NCI-H82 treated with DMSO at 0.1 percent for 48 hours (cell line): ENCODE measurements at regions not wholly inside any gene's neighbourhood (a gene's known extent, or its start where the extent isn't known, plus 50 kb on each side); places are given as distances from the start of the nearest gene placed in this dataset.
"Not testable (repeated sequence)": the region's sequence is repeated elsewhere in the genome, so short reads cannot be mapped to it uniquely, and the experiment has no call there.

Experiments
- DNase-seq: peaks from one replicate; lab custom pipeline; 2025; ENCODE audit not compliant: unreplicated experiment; lab: John Stamatoyannopoulos, UW

DNA sequence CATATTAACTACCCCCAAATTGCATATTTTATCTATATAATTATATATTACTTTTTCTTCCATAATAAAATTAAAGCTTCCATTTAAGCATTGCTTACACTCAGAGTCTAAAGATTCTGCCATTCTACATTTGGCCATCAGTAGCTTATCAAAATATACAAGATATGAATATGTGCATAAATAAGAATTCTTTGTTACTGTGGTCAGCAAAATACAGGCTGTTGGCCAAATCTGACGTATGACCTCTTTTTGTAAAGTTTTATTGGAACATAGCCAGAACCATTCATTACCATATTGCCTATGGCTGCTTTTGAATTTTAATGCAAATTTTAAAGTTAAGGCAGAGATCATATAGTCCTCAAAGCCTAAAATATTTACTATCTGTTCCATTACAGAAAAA, 643.9 kb upstream of the VRK2 start:
- no peak for DNase-seq

DNA sequence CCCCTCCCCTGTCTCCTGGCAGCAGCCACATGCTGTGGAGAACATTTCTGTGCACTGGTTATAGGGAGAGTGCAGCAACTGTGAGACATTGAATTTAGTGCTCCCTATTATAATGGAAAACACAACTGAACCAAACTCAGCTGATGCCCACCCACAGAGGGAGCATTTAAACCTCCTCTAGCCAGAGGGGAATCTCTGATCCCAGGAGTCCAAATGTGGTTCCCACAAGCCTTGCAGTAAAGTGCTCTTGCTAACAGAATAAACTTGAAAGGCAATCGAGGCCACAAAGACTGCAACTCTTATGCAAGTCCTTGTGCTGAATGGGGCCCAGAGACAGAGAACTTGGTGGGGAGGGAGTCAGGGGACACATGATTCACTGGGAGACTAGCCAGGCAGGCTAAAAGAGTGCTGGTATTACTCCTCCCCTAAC, 638.8 kb upstream of the VRK2 start:
- DNase-seq: no peak

DNA sequence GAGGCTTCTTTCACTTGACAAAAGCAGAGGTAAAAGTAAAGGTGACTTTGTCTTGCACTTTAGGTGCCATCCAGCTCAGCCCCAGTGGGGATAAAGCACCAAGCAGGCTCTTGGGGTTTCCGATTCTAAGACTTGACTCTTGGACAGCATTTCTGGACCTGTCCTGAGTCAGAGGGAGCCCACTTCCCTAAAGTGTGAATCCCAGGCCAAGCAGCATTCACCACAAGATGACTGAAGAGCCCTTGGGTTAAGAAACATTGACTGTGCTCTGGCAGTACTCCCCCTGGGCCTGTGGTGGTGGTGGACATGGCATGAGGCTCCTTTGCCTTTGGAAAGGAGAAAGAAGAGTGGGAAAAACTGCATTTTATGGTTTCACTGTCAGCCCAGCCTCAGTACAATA, 638.0 kb upstream of the VRK2 start:
- DNase-seq: no peak

DNA sequence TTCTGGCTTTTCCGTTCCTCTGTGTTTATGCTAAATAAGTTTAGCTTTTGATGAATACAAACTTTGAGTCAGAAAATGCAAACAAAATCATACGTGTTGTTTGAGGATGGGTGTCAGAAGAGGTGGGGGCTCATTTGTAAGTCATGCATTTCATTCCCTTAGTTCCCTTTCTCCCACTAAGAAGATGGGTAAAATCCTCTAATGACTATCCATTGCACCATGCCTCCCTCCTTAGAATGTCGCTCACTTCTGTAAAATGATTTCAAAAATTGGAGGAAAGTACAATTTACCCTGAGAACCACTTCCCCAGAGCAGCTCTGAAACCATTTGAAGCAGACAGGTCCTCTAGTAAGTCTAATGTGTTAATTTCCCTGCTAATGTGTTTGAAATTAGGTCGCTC, 629.6 kb upstream of the VRK2 start:
- no peak for DNase-seq

DNA sequence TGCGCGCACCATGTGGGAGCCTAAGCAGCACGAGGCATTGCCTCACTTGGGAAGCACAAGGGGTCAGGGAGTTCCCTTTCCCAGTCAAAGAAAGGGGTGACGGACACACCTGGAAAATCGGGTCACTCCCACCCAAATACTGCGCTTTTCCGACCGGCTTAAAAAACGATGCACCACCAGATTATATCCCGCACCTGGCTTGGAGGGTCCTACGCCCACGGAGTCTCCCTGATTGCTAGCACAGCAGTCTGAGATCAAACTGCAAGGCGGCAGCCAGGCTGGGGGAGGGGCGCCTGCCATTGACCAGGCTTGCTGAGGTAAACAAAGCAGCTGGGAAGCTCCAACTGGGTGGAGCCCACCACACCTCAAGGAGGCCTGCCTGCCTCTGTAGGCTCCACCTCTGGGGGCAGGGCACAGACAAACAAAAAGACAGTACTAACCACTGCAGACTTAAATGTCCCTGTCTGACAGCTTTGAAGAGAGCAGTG, 627.7 kb upstream of the VRK2 start:
- DNase-seq: not testable (repeated sequence)

DNA sequence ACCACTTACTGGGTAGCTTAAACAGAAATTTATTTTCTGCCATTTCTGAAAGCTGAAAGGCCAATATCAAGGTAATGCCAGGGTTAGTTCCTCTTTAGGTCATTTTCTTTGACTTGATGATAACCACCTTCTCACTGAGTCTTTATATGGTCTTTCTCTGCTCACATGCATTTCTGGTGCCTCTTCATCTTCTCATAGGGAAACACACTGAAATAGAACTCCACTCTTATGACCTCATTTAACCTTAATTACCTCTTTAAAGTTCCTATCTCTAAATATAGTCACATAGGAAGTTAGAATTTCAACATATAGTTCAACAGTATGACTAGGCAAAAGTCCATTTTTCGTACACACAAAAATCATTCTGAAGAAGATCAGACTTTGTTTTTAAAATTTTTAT, 616.8 kb upstream of the VRK2 start:
- DNase-seq: no peak

DNA sequence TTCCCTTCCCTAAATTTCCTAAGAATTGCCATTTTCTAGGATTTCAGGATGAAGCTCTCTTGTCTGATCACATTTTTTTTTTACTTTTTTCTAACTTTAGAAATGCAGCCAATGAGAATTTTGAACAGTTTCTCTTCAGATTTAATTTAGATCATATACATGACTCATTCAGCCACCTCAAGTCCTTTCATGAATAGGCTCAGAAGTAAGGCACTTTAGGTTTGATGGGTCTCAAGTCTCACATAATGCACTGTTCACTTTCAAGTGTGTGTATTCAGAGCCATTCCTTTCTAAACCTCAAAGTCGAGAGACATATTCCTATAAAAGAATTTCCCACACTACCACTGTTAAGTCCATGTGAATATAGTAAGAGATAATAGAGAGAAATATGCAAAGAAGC, 614.1 kb upstream of the VRK2 start:
- no peak for DNase-seq

DNA sequence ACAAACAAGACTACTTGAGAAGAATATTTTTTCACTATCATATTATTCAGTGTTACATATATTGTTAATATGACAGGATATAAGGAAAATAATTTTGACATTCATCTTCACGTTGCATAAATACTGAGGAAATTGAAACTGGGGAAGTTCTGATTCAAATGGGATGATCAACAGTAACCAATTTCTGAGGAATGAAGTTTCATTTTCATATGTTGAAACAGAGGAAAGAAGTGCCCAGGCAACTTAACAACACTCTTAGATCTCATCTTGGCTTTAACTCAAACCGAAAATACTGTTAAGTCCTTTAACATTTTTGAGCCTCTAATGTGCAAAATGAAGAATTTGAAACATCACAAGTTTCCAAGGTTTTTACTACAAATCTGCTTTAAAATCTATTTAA, 612.2 kb upstream of the VRK2 start:
- DNase-seq: no peak

DNA sequence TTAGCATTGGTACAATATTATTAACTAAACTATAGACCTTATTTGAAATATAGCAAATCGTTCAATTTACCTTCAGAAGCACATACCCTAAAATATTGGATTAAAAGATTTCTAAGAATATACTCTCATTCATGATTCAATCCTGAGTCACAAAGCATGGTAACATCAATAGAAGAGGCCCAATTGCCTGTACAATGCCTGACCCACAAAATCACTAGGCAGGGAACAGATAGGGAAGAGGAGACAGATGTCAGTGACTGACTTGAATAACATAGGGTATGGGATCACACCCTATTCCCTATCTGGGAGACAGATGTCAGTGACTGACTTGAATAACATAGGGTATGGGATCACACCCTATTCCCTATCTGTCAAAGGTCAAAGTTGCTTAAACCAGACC, 611.6 kb upstream of the VRK2 start:
- DNase-seq: no peak

DNA sequence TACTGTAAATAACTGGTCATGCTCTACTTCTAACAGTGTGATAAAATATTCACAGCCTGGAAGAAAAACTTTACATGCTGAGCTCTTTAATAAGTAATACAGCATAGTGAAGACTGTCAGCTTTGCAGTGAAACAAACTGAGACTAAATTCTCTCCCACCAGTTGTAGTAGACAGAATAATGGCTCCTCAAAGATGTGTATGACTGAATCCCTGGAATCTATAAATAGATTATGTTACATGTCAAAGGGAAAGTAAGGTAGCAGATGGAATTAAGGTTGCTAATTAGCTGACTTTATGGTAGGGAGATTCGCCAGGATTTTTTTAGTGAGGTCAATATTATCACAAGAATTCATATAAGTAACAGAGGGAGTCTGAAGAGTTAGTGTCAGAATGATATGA, 609.5 kb upstream of the VRK2 start:
- no peak for DNase-seq

DNA sequence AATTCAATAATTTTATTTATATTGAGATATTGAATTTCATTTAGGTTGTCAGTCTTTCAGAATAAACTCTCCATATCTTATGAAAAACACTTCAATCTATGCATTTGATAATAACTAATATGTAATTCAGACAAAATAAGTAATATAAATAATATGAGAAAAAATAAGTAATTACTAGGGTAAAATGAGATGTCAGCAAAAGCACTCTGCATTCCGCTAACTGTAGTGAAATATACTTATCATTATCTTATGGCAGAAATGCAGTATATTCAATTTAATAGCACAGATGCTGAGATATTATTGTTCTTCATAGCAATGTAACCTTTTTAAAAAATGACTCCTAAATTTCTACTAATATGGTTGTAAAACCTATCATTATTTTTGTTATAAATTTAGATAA, 606.2 kb upstream of the VRK2 start:
- DNase-seq: no peak

DNA sequence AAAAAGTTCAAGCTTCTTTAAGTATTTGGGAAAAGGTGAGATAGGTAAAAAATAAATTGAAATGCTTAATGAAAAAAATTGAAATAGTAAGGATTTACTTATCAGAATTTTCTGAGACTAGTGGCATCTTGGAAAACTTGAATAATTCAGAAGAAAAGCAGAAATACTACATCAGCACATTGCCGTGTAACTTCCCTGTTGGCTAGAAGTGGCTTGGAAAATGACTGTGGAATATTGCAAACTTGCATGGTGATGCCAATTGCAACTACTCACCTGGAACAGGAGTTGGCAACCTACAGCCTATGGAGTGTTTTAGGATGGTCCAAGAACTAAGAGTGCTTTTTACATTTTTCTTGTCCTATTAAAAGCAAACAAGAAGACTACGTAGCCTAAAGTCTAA, 603.5 kb upstream of the VRK2 start:
- DNase-seq: no peak

DNA sequence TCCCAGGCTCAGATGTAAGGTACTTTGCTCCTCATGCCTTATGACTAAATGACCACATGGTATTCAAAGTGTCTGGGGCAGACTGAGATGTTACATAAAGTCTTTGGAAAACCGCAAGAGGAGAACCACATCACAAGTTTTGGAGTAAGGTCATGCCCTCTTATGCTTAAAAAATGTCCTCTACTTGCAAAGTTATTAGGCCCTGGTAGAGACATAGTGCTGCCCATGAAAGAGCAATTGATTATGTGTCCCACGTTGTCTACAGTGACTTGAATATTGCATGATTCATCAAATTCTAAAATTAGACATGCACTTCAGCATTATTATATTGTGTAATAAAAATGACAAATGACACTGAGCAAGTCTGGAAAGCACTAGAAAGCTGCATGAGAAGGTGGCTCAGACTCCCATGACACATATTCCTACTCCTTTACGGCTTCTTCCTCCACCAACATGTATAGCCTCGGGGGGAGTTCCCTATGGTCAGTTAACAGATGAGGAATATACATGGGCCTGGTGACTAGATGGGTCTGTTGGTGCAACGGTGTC, 602.6 kb upstream of the VRK2 start:
- DNase-seq: no peak

DNA sequence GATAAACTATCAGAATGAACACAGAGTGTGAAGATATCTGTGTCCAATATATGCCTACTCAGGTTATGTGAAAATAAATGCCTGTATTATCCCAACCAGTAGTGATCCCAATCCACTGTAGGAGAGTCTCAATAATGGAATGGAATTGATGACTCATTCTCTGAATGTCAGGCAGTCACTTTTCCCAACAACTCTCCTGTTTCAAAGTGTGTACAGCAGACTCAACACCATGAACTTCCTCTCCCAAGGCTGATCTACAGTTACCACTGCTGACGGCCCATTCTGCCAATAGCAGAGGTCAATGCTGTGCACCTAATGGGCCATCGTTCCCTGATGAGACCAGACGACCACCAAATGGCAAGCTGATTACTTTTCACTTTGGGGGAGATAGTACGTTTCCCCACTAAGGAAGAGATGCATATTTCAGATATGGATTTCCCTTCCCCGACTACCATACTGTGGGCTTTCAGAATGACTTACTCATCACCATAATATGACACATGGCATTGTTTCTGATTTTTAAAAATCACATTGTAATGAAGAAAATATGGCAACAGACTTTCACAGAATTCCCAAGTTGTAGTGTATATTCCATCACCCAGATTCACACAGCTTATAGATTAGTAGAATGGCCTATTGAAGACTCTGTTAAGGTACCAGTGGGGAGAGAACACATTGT, 601.7 kb upstream of the VRK2 start:
- no peak for DNase-seq

DNA sequence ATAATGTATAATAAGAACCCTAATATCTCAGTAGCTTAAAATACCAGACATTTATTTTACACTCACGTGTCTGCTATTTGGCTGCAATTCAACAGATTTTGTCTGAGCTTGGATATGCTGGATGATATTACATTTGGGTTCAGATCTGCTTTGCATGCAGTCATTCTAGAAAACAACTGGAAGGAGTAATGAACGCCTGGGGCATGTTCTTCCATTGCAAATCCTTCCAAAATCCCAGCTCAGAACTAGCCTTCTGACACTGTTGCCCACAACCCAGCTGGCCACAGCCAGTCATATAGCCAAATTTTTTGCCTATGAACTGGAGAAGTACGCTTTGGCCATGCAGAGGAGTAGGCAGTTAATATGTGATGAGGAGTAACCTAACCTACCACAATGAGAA, 597.8 kb upstream of the VRK2 start:
- no peak for DNase-seq

DNA sequence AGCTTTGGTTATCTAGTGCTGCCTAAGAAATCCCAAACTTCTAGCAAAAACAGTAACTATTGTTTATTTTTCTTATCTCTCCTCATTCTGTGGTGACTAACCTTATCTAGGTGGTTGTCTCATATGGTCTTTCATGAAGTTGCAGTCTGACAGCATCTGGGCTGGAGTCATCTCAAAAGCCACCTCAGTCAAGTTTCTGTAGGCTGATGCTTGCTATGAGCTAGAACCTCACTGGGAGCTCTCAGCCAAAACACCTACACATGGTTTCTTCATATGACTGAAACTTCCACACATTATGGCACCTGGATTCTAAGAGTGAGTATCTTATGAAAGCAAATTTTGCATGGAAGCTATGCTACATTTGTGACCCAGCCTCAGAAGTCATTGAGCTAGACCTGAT, 596.4 kb upstream of the VRK2 start:
- no peak for DNase-seq

DNA sequence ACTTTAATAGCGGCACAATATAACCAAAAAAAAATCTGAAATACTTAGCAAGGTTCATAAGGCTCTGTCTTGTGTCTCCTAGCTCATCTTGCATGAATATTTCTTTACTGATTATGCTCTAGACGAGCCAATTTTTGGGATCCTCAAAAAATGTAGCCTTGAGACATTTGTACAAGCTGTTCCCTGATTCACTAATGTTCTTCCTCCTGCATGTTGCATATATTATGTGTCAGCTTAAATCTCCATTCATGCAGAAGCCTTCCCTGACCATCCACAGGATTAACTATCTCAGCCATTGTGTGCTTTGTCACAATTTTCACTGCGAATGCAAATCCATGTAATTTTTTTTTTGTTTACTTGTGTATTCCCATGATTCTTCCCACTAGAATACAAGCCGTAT, 594.0 kb upstream of the VRK2 start:
- DNase-seq: no peak

DNA sequence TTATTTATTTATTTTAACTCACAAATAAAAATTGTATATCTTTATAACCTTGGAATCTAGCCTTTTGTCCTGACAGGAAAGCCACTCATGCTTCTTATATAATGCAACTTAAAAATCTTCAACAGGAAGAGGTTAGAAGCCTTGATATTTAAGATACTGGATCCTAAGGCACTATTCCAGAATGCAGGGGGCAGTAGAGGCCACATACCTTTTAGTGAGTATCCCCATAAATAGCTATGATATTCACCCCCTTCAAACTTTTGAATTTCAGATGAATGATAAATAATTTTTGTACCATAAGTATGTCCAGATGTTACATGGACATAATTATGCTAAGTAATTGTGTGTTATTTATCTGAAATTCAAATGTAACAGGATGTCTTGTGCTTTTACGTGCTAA, 592.7 kb upstream of the VRK2 start:
- DNase-seq: no peak

DNA sequence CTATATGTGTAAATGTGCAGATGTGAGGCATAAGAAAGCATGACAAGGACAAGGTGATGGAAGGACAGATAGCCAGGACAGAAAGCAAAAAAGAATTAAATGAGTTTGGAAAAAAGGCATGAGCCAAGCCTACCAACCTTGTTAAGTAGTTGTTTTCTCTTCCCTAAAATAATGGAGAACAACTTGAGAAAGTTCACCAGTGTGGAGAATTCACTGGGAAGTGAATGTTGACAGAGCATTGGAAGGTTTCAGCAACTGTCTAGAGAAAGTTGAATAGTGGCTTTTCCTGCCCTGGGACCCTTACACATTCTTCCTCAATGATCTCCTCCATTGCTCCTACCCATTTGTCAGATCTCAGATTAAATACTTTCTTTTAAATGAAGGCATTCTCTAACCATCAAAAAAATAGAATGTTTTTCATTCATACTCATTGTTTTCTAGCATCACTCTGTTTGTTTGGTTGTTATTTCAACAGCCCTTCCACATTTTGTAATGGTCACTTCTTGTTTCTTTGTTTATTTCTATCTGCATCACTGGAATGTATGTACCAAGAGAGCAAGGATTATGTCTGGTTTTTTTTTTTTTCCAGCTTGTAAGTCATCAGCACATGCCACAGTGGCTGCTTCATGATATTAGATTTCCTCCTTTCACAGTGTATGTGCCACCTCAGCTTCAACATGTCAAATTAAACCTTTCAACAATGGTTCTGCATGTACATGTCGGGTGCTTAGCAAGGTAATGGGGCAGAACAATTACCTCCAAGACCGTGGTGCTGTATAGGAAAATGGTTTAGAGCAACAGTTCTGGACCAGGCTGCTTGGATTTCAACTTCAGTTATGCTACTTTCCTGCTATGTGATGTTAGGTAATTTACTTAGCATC, 586.0 kb upstream of the VRK2 start:
- no peak for DNase-seq

DNA sequence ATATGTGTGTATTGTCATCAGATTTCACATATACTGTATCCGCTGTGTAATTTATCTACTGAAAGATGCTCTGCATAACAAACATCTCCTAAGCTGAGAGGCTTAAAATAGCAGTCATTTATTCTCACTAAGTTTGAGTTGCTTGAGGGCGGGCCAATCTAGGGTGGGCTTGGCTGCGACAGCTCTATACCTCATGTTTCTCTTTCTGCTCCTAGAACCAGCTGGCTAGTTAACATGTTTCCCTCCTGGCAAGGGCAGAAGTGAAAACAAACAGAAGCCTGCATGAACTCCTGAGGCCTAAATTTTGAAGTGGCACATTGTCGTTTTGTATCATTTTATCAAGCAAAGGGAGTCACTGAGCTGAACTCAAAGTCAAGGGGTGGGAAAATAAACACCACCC, 585.0 kb upstream of the VRK2 start:
- DNase-seq: no peak

DNA sequence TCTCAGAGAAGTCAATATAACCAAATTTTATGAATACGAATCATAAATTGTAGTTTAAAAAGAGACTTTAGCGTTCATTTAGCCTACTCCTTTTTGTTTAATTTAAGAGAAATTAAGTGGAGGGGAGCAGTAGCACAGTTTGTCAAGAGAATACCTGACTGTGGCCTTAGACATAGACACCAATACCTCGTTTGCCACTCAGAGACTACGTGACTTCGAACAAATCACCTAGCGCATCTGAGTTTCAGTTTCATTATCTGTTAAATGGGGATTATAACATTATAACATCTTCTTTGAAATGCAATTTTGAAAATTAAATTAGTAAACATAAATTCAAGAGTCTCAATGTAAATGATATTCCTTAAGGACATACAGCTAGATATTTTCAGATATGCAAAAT, 581.5 kb upstream of the VRK2 start:
- no peak for DNase-seq

DNA sequence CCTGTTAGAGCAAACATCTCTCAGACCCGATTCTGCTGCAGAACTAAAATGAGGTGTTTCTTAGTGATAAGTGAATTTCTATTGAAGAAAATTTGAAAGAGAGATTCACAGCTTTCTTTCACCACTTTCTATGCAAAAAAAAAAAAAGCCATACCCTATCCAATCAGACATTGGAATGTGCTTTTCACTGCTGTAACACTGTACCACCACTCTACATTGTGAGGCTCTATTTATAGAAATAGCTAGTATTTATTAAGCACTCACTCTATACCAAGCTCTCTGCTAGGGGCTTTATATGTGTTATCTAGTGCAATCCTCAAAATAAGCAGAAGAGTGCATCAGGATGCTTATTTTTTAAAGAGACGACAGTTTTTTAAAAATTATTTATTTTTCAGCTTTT, 580.6 kb upstream of the VRK2 start:
- no peak for DNase-seq
